ENCODE measurements at regions not wholly inside any gene's neighbourhood (a gene's known extent, or its start where the extent isn't known, plus 50 kb on each side); places are given as distances from the start of the nearest gene placed in this dataset.
"Not testable (repeated sequence)": the region's sequence is repeated elsewhere in the genome, so short reads cannot be mapped to it uniquely, and the experiment has no call there.

DNA sequence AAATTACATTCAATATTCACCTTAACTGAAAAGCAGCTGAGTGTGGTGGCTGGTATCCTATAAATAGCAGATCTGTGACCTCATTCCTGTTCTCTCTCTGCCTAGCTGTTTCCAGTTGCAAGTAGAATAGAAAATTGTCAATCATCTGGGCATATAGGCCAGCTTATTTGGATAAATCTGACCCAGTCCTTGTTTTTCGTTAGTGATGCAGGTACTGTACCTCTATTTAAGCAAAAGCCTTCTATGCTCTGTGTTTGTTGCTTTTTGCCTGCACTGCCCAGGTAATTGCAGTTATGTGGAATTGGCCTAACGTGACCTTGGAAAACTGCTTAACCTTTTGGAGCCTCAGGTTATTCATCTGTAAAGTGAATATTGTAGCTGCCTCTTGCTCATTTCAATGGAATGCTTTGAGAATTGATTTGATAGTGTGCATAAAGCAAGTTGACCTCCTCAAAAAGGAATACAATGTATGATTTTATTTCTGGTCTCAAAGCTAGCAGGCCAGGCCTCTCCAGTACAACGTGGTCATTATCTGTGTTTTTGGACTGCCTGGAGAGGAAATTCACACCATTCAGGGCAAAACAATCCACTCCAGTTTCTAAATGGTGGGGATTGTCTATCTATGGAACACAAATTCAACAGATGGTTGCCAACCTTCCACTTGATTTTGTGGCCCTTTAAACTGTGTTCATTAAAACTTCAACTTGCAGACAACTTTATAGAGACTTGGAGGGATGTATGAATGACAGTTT lies 508.7 kb upstream of the CITED2 start:
- DNase-seq = no peak

DNA sequence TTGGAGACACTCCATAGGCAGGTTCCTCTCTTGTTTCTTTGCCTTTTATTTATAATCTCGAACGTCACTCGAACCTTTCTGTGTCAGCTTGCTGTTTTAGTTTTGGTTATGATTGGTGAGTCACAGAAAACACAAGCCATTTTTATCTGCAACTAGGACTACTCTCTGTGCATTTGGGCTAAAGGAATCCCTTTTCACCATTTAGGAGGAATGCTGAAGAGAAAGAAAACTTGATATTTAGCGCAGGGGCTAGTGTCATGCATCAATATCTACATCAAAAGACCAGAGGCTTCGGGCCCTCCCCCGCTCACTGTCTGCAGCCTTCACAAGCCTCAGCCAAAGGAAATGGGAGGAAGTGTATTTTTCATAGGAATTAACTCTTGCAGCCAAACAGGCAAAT lies 507.8 kb upstream of the CITED2 start:
- DNase-seq = no peak

DNA sequence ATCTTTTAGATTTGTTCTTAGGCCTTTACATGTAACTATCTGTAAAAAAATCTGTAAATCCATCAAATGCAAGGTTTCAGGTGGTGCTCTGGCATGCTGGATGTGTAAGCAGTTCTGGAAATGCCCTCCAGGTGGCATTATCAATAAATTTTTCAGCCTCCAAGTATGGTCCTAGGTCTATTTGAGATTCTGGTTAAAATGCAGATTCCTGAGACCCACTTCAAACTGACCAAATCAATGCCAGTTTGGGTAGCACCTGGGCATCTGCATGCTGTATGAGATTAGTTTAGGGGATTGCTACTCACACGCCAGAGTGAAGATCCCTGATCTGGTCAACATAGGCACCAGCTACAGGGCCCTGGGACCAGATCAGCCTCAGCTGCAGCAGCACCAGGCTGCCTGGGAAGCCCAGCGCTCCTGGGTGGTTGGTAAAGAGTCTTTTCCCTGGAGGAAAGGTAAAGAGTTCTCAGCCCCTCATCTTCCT lies 507.3 kb upstream of the CITED2 start:
- peak; percentile 2 for DNase-seq

DNA sequence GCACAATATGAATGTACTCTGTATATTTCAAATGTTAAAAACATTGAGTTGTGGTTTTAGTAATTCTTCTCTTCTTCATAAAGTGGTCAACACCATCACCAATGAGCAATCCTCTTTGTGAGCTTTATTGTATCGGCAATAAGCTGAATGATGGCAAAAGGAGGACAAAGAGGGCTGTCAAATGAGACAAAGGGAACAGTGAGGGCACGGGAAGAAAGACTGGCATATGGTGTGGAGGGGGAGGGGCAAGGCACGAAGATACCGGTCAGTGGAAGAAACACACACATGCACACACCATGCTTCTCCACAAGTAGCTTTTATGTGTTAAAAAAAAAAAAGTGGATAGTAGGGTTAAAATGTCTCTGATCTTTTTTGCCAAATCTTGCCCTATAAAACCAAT lies 506.8 kb upstream of the CITED2 start:
- no peak for DNase-seq

DNA sequence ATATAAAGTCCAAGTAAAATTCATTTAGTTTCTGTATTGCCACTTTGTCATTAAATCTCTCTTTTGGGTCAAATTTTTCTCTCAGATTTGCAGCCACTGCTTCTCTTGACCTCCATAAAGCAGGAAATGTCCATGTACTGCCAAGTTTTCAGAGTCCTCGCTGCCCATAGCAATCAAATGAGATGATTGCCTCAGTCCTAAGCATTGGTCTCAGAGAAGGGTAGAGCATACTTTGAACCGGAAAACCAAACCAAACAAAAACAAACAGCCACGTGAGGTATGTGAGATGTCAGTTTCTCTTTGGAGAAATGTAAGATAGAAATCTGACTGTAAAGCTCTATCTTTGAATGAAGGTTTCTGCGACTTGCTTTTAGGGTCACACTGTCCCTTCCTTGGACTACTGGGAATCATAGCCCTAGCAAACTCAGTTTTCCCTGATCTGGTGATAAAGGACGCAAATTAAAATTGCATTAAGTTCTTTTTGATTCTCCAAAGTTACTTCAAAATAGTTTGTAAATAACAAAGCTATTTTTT lies 505.4 kb upstream of the CITED2 start:
- DNase-seq = no peak

DNA sequence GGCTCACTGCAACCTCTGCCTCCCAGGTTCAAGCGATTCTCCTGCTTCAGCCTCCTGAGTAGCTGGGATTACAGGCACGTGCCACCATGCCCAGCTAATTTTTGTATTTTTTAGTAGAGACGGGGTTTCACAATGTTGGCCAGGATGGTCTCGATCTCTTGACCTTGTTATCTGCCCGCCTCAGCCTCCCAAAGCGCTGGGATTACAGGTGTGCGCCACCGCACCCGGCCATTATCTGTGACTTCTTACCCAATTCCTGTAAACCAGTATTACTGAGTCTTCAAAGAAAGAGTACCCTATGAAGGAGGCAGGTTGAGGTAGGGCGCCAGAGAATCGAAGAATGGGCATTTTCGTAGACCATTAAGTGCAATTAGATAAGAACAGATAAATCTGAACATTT lies 504.8 kb upstream of the CITED2 start:
- DNase-seq = not testable (repeated sequence)

DNA sequence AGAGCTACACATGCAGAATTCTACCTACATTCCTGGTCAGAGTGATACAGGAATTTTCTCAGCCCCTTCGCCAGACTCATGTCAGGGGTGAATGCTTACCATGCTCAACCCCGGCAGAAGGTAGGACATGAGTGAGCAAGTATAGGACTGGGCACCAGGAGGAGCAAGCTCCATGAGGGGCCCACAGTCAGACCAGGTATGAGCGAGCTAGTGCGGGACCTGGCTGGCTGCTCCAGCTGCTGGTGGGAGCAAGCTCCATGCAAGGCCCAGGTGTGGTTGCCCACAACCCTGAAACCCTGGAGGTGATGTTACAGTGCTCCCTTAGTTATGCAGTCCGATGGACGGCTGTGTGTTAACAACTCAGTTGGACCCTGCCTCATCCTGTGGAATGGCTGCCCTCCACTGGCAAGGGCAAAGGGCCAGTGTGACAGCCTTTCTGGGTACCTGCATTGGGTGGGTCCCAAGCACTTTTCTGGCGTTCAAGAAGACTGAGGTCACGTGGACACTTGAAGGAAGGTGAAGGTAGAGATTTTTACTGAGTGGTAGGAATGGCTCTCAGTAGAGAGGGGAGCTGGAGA lies 503.5 kb upstream of the CITED2 start:
- no peak for DNase-seq

DNA sequence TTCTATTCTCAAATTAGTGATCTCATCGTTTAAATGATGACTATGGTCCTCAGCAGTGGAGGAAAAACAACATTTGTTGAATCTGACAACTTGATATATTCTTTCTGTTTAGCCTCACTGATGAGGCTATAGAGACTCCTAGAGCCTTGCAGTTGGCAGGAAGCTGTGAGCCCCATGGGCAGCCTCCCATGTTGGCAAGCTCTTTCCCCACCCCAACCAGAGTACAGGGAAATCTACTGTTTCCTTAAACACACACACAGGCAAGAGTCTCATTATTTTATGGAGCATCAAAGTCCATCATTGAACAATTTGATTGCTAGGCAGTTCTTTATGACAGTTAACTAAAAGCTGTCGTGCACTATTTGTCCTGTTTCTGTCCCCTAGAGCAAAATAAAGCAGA lies 498.2 kb upstream of the CITED2 start:
- DNase-seq = no peak

DNA sequence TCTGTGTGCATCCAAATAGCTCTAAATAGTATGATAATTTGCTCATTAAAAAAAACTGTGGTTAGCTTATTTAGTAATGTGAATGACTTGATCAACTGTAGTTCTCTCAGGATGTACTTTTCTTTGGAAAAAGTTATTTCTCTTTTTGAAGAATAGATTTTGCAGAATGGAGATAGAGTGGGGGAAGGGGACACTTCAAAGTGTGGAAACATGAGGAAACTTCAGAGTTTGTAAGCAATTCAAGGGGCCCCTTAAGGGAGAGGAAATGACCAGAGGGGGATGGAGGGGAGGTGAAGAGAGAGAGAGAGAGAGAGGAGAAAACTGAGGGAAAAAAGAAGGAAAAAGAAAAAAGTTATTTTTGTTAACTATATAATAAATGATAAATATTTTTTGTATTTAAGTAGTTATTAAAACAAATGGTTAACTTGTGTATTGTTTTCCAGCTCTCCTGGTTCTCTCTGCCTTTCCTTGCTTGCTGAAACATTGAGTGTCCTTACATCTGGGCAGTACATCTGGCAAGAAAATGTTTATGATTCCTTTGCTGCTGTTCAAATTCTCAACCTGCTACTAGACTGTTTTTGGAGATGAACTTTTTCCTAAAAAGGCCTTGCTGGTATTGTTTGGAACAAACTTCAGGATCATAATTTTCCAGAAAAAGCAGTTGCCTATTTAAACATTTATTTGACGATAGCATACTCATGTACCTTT lies 497.5 kb upstream of the CITED2 start:
- DNase-seq = no peak

DNA sequence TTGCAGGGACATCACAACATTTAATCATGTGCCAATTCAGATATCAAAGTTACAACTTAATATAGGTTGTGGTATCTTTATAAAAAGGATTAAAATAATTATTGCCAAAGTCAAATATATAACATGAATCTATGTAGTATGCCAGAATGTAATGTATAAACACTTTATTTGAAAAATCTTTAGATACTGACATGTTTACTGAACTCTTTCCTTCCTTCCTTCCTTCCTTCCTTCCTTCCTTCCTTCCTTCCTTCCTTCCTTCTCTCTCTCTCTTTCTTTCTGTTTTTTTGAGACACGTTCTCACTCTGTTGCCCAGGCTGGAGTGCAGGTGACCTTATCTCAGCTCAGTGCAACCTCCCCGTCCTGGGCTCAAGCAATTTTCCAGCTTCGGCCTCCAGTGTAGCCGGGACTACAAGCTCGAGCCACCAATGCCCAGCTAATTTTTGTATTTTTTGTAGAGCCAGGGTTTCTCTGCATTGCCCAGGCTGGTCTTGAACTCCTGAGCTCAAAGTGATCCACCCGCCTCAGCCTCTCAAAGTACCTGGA lies 496.8 kb upstream of the CITED2 start:
- DNase-seq = no peak

DNA sequence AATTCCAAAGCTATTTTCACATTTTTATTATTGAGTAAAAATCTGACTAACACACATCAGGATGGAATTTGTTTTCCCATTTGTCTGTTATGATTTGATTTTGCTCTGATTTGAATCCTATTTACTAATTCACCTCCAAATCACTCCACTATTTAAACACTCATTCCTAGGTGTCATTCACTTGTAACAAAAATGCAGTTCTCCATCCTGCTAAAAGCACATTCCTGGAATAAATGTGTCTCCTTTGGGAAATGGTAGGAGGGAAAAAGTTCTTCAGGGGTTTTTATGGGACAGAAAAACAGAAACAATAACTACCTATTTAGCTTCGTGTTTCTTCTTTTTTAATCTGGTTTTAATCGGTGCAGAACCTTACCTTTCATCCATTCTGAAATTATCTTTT lies 494.1 kb upstream of the CITED2 start:
- no peak for DNase-seq

DNA sequence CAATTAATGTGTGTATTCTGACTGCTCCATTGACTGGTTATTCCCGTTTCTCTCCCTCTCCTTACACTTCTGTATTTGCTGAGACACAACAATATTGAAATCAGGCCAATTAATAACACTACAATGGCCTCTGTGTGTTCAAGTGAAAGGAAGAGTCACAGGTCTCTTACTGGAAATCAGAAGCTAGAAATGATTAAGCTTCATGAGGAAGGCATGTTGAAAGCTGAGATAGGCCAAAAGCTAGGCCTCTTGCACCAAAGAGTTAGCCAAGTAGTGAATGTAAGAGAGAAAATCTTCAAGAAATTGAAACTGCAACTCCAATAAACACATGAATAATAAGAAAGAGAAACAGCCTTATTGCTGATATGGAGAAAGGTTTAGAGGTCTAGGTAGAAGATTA lies 489.5 kb upstream of the CITED2 start:
- no peak for DNase-seq

DNA sequence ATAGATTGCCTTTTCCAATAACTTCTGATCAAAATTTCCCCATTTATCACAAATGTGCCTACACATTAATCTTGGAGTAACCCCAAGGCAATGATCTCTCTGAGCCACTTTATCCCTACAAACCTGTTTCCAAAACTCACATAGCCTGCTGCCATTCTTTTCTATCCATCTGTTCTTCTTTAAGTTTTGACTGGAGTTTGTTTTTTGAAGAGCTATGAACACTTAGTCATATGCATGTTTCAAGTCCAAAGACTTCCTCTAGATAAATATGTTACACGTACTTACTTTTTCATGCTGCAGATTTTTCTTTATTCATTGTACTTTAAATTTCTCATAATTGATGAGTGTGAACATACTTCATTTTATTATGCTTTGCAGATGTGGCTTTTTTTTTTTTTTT lies 488.9 kb upstream of the CITED2 start:
- DNase-seq = no peak

DNA sequence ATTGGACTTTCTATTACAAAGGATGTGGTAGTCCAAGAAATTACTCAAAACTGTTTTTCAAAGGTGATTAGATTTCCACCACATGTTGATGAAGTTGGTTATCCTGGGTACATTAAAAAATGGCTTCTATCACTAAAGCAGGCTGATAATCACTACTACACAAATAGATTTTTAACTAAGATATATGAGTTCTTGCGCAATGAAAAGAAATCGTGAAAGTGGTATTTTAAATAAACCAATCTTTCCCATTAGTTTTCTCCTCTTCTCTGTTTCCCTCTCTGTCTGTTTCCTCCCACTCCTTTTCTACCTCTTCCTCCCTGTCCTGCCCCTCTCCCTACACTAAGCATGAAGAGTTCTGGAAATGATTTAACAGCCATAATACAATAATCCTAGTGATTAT lies 487.9 kb upstream of the CITED2 start:
- DNase-seq = no peak

DNA sequence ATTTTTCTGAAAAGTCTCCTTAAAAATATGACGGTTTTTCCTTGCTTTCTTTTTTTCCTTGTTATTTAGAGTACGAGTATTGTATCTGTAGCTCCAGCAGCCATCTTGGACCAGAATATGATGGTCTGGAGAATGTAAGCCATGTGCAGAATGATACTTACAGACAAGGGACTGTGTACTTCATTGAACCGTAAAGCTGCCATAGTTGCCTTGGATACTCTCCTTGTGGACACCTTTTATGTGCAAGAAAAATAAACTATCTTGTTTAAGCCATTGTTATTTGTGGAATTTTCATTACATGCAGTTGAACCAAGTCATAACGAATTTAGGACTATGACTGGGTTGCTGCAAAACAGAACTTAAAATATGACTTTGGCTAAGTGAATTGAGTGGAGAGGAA lies 485.8 kb upstream of the CITED2 start:
- DNase-seq = no peak

DNA sequence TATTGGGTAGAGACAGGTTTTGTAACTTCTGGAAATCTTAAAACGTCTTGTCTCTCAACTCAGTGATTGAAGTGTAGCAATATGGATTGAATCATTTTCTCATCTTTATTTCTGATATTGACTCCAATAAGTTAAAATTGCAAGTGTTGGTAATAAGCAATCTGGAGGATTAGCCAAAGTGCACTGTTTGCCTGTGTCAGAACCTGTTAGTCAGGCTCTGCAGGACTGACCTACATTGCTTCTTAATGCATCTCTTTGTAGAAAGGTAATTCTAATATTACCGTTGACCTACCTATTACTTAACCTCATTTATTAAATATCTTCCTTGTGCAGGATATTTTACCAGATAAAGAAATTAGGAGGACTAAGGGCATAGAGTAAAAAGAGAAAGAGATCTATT lies 484.0 kb upstream of the CITED2 start:
- no peak for DNase-seq

DNA sequence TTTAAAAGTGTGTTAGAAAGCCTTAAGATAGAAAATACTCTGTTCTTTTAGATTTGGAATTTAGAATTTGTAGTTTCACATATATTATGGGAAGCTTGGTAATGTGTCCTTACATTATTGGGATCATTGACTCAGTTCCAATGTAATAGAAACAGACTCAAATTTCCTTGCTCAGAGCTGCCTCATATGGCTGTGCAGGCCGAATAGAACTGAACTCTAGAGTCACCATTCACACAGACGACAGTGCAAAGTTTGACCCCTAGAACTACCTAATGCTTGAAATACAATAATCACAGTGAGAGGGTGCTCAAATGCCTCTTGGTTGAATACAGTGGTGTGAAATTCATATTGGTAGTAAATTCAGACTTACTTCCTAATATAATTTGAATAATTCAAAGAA lies 482.7 kb upstream of the CITED2 start:
- no peak for DNase-seq

DNA sequence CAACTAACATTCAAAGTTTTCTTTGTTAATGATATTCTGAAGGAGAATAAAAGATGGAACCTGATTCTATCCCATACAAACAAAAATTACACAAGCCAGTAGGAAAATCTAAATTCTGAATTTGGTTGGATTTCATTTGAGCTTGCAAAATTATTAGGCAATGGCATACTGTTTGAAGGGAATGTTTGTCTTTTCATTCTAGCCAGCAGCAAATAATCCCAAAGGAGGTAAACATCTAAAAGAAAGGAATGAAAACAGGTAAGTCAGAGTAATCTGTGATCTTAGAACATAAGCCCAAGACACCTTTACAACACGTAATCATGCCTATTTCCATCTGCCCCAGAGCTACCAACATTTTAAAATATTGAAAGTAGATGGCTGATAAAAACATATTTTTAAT lies 482.1 kb upstream of the CITED2 start:
- DNase-seq = no peak

DNA sequence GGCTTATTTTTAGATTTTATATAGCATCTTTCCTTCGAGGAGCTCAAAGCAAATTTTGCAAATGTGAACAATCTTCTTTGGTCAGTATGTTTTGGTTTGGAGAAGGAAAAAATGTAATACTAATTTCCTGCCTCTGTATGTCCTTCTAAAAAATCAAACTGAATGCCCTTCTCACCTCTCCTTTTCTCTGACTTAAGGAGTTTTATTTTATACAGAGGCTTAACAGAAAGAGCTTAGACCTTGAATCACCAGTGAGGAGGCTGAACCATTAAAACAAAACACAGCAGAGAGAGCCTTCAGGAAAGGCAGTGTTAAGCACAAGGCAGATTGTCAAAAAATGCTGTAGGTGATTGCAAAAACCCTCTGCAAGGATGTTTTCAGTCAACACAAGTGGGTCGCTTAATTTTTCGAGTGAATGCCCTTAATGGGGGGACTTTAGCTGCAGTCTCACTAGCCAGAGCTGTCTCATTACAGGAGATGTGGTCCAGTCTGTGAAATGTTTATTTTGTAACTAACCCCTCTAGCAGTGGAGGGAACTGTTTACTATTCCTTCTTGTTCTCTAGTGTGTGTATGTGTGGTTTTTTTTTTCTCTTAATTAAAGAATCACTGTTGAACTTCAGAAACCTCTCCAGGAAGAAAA lies 481.3 kb upstream of the CITED2 start:
- DNase-seq = no peak

DNA sequence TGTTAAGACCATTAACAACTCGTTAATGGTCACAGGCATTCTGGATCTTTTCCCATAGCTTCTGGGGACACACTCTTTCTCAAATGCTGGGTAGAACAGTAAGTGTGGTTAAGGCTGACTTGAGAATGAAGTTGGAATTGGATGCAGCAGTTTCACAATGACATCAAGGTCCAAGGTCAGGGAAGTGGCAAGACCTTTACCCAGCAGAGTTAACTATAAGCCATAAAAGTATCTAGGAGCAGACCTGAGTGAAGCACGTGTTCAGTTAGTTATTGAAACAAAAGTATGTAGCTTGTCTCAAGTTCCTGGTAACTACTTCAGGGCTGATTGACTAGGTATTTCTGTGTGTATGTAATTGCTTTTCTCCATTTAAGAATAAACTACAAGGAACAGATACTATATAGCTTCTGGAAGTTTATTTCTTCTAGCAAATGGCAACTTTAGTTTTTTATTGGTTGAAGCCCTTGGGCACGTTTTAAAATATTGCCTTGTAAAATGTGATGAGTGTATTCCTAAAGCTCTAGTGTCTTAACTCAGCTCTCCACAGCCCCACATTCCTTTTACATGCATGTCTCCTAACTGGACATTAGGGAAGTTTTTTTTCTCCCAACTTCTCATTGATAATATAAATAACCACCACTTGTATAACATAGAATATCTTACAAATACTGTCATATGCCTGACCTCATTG lies 479.0 kb upstream of the CITED2 start:
- DNase-seq = no peak

DNA sequence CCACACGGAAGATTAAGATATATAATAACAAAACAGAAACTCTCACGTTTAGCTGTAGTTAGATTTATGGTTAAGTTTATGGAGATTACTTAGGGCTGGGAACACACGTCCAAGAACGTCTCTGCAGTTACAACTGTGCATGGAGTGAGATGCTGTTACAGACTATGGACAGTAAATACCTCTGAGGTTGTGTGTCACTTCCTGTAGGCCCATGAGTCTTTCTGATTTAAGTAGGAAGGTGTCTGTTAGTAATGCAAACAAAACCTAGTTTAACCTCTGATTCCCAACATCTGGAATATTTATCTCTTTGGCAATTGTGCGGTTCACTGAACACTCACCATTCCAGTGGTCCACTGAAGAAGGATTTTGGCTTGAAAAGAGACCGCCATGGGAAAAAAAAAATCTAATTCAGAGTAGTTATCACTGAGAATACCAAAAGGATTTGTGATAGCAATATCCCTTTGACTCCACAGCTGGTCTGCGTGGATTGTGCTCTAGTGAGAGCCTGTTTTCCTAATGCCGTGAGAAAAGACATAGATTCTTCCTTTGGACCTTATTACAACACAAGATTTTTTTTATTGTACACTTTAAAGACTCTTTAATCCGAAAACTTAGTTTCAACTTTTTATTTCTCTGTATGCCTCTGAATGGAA lies 478.2 kb upstream of the CITED2 start:
- DNase-seq = no peak

DNA sequence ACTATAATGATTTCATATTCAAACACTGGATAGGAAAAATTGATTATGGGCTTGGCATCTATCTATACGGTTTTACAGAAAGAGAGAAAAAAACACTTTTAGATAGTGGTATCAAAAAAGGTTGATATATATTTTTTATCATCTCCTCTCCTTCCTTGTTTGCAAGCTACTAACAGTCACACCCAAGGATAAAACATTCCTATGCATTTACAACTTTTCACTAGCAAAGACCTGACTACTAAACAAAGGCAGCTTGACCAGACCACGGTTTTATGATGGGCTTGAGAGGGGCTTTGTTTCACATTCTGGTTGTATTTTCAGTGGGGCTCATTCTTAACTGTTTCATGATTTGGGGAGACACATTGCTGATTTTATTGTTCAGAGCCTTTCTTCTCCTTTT lies 477.6 kb upstream of the CITED2 start:
- no peak for DNase-seq
